ENCODE measurements at regions not wholly inside any gene's neighbourhood (a gene's known extent, or its start where the extent isn't known, plus 50 kb on each side); places are given as distances from the start of the nearest gene placed in this dataset.

GRCh38 chr7:94855589-94855988 is 51.8 kb upstream of the PPP1R9A start:
- H3K36me3 Mint-ChIP-seq (ENCODE audit: low read depth) = no peaks in the 10 kb centered on the region
- Histone ChIP-seq H3K9ac (ENCODE audit: extremely low read depth, low read length, poor library complexity, severe bottlenecking) (no peak overlapping the region), H3K36me3 (ENCODE audit: control insufficient read depth, insufficient read depth, low read length) (no peaks in the 10 kb centered on the region), H3K27me3 (ENCODE audit: control insufficient read depth, insufficient read depth, low read length, poor library complexity, severe bottlenecking) (no peaks in the 10 kb centered on the region), H3K27ac (ENCODE audit: low read depth, low read length) (no peak overlapping the region), H3K4me3 (ENCODE audit: low read length) (no peak overlapping the region), H3K4me1 (ENCODE audit: control insufficient read depth, insufficient read depth, low read length) (no peaks in the 10 kb centered on the region), H3K9me3 (ENCODE audit: control insufficient read depth, low read length) (peaks cover 7% of the 10 kb centered on the region)
- peaks cover 9% of the 10 kb centered on the region for H3K9me3 Mint-ChIP-seq
- H3K4me3 Mint-ChIP-seq = no peak overlapping the region
- H3K4me1 Mint-ChIP-seq = no peaks in the 10 kb centered on the region
- WGBS, 2 experiments (ENCODE audit: insufficient coverage in 1 of 2, insufficient read length in 1 of 2) = 95 to 100% methylated on average over 1 to 2 of the region's 2 CpGs
- H3K27ac Mint-ChIP-seq = no peak overlapping the region
- TF ChIP-seq CTCF (conservative IDR thresholded peaks at IDR 0.05) = no peak
- no peaks in the 10 kb centered on the region for H3K27me3 Mint-ChIP-seq (ENCODE audit: insufficient read depth)
- no peak for DNase-seq

DNA sequence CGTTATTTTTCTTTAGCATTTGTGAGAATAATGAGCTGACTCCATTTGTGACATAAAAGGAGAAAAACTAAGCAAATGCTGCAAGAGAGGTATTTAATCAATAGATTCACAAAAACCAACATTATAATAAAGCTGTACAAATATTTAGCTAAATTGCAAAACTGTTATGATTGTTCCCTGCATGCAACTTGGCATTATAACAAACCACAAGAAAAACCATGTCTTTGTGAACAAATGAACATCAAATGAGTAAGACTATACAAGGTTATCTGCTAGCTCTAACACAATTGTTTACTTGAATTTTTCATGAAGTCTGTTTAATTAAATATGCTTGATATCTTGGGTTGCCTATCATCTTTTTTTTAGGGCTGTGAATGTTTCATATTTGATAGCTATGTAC is 50.8 kb upstream of the PPP1R9A start:
- Mint-ChIP-seq H3K9me3 (peaks cover 5% of the 10 kb centered on the region), H3K4me3 (no peak overlapping the region)

More for the DNA sequence above, 50.8 kb upstream of the PPP1R9A start:
- WGBS, 2 experiments (ENCODE audit: insufficient coverage in 1 of 2, insufficient read length in 1 of 2) = 97 to 100% methylated on average over 1 of the region's 1 CpG
- Histone ChIP-seq H3K4me3 (ENCODE audit: low read length) (no peak overlapping the region), H3K27me3 (ENCODE audit: control insufficient read depth, insufficient read depth, low read length, poor library complexity, severe bottlenecking) (no peaks in the 10 kb centered on the region), H3K9ac (ENCODE audit: extremely low read depth, low read length, poor library complexity, severe bottlenecking) (no peak overlapping the region), H3K4me1 (ENCODE audit: control insufficient read depth, insufficient read depth, low read length) (no peaks in the 10 kb centered on the region), H3K9me3 (ENCODE audit: control insufficient read depth, low read length) (peaks cover 4% of the 10 kb centered on the region), H3K36me3 (ENCODE audit: control insufficient read depth, insufficient read depth, low read length) (no peaks in the 10 kb centered on the region), H3K27ac (ENCODE audit: low read depth, low read length) (no peak overlapping the region)
- no peaks in the 10 kb centered on the region for H3K36me3 Mint-ChIP-seq (ENCODE audit: low read depth)
- no peak for TF ChIP-seq CTCF (conservative IDR thresholded peaks at IDR 0.05)
- no peak for DNase-seq
- no peaks in the 10 kb centered on the region for H3K4me1 Mint-ChIP-seq
- no peak overlapping the region for H3K27ac Mint-ChIP-seq
- H3K27me3 Mint-ChIP-seq (ENCODE audit: insufficient read depth) = no peaks in the 10 kb centered on the region

Measured in endodermal cell (in vitro differentiated cells).